ENCODE measurements at regions not wholly inside any gene's neighbourhood (a gene's known extent, or its start where the extent isn't known, plus 50 kb on each side); places are given as distances from the start of the nearest gene placed in this dataset.

DNA sequence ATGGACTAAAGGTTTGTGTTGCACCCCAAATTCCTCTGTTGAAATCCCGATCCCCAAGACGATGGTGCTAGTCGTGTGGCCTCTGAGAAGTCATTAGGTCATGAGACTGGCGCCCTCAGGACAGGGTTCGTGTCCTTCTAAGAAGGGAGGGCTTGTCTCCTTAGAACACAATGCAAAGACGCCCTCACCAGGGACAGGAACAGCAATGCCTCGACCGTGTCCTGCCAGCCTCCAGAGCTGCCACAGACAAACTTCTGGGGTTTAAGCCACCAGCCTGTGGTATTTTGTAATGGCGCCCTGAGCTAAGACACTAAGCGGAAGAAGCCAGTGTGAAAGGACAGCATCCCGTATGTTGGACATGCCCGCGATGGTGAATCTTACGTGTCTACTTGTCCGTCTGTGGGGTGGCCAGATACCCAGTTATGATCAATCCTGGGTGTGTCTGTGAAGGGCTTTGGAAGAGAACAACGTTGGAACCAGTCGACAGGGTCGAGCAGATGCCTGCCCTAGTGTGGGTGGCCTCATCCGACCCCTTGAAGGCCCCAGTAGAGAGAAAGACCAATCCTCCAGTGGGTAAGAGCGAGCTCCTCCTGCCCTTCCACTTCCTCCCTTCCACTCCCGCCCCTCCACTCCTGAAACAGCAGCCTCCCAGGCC lies 279.2 kb upstream of the IRX2 start:
- no peak for DNase-seq

DNA sequence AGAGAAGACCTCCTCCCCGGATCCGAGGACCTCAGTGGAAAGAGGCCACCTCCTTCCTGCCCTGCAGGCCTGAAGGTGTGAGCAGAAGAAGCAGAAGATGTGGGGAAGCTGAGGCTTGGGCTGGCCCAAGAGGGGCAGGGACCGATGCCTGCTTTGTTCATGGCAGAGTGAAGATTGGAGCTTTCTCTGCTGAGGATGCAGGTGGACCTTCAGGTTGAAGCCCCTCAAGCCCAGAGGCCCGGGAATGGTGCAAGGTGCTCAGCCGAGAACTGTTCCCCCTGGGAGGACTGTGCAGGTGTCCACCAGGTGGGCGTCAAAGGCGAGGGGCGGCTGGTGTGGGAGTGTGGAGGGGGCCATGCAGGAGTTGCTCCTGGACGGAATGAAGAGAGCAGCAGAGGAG lies 277.9 kb upstream of the IRX2 start:
- DNase-seq: no peak

DNA sequence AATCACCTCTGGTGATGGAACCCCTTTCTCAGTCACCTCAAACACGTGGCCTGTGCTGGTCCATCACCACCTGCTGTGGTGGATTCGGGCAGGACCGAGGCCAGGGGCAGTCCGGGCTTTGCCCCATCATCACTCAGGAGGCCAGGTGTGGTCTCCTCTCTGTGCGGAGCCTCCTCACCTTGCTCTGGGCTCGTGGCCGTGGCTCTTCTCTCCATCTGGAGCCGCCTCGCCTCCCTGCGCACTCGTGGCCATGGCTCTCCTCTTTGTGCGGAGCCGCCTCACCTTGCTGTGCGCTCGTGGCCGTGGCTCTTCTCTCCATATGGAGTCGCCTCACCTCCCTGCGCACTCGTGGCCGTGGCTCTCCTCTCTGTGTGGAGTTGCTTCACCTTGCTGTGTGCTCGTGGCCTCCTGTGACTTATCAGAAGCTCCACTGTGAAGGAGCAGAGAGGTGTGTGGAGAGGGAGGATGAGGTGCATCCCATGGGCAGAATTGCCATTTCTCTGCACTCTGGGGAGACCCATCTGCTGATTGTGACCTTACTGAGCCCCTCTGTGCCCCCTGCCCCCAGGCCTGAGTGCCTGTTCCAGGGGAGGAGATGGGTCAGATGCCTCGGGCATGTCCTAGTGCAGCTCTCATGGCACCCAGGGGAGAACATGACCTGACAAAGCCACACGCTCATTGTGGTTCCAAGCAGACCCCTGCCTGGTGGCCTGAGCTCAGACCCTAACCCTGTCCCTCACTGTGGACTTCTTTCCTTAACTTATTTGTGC lies 276.6 kb upstream of the IRX2 start:
- no peak for DNase-seq

DNA sequence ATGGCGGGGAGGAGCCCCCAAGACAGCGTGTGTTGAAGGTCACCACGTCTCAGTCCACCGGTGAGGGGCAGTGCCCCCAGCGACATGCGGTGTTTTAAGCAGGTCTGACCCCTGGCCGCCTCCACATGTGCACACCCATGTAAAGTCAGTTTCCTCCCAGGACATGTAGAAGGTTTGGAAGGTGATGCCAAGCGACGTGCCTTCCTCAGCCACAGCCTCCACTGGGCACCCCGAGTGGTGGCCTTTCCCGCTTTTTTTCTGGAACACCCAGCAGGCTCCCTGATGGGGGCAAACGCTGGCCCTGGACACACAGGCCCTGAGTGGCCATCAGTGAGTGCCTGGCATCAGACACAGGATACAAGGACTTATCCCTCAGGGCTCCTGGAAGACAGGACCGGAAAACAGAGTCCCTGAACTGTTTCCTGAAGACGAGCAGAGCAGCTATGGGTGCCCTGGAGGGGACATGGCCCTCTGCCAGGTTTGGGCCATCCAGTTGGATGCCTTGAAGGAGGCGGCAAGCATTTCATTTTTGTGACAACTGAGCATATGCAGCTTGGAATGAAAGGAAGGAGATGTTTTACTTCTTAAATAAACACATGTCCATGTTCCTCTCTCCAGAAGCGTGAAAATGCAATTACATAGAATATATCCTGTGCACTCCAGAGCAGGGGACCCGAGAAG lies 275.8 kb upstream of the IRX2 start:
- DNase-seq: no peak

DNA sequence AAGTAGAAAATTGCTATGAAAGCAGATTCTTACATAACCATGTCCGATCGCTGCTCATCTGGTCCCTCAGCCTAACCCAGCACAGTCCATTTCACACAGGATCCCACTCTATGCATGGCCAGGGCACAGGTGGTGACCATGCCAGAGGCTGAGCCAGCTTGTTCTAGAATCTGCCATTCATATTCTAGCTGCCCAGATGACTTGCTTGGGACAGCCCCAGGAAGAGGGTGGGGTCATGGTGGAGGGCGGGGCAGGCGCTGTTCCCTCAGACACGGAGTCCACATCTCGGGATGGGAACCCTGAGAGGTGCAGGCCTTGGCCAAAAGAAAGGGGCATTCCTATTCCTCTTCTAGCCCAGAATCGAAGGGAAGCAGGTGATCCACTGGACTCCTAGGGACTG lies 275.2 kb upstream of the IRX2 start:
- no peak for DNase-seq

DNA sequence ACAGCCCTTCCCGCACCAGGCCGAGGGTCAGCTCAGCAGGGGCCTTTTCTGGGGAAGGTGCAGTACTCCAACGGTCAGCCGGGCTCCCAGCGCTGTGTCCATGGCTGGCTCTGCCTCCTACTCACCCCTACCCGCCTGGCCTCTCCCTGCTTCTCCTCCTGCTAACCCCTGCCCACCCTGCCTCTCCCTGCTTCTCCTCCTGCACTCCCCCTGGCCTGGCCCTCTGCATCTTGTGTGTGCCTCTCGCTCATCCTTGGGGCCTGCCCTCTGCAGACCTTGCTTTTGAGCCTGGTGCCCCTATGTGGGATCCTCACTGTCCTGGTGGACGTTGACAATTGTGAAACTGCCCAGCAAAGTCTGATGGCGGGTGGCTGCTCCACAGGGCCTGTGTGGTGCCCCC lies 274.6 kb upstream of the IRX2 start:
- no peak for DNase-seq

DNA sequence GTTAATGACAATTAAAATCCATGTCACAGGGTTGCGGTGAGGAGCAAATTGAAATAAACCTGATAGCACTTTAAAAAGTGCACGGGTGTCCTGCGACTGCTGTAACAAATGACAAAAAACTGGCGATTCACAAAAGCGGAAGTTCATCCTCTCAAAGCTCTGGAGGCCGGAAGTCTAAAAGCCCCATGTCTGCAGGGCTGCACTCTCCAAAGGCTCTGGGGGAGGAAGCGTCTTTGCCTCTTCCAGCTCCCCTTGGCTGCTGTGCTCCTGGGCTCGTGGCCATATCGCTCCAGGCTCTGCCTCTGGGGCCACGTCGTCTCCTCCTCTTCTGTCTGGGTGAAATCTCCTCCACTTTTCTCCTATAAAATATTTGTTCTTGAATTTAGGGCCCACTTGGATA lies 273.9 kb upstream of the IRX2 start:
- no peak for DNase-seq

DNA sequence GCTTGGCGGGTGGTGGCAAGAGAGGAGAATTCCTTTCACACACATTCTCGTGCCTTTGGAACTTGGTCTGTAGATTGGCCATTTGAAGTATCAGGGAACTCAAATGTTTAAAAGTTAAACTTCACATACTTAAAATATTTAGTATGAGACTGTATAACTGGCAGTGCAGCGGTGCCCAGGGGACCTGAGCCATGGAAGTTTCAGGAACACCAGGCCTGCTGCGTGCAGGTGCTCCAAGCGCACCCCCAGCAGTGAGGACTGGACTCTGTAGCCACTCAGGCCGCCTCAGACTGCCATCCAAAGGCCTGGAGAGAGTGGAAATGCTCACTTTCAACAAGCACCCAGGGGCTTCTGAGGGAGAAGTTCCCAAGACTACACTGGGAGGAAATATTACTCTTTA lies 273.5 kb upstream of the IRX2 start:
- no peak for DNase-seq

DNA sequence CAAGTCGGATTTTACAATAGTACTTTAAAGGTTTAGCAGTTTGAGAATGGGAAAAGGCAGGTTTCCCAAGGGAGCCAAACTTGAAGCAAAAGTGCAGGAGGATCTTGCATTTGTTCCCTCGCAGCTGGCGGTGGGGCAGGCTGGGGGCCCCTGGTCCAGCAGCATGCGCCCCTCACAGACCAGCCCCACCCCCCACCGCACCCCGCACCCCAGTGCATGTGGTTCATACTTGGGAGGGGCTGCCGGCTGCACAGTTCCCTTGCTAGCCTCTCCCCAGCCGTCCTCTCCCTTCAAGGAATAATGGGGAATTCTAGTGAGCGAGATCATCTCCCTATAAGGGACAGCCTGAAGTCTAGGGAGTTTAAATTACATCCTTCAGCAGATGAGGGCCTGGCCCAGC lies 273.1 kb upstream of the IRX2 start:
- no peak for DNase-seq

DNA sequence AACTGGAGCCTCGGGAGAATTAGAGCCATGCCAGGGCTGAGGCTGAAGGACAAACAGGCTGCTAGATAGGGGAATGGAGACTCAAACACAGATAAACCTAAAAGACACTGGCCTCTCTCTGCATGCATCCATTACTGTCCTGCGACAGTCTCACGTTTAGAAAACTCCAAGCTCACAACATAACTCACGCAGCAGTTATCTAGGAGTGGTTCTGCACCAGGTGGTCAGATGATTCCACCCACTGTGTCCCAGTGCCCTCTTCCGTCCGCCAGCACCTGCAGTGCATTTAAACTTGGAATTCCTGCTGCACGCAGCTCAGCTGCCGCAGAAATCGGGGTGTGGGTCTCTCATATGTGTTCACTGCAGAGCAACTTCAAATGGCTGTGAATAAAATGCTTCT lies 272.6 kb upstream of the IRX2 start:
- no peak for DNase-seq

DNA sequence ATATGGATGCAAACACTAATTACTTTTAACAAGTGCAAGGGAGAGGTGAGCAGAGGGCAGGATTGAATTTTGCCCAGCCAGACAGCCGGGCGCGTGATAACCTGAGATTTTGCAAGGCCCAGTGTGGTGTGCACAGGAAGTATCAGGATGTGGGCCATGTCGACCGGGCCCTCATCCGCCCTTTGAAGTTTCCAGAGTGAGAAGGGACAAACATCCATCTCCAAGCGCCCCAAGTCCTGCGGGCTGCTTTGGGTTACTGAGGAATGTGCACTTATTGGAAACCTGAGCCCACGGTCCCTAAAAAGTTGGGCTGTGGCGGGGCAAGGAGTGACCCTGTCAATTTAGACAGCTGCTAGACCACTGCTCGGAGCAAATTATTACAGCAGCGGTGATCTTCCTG lies 272.2 kb upstream of the IRX2 start:
- DNase-seq: no peak

DNA sequence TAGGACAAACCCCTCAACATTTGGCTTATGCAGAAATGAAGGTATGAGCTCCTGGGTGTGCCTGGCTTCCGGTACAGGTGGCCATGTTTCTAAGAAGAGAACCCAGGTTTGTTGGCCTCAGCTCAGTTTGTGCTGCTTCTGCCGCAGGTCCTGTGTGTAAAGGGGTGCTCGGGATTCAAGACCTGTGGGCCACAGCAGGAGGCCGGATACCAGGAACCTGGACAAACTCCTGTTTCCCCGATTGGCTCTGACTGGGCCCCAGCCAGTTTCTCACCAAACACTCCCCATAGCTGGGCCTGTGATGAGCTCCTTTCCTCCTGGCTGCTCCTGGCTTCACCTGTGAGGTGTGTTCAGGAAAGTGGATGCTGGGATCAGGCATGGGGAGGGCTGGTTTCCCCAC lies 271.2 kb upstream of the IRX2 start:
- DNase-seq: no peak

DNA sequence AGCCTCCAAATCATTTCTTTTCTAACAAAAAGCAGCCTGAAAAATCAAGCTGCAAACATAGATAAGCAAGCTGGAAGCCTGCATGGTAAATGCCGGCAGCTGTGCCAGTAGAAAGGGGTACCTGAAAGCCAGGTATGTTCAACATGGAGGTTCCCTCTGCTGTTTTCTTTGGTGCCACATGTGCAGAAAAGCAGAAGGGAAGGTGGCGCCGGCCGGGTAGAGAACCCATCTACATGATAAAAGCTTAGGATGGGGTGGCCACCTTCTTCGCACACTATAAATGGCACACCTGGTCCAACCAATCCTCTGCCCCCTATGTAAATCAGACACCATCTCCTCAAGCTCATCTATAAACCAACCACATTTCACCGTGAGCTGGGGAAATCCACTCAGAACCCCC lies 268.9 kb upstream of the IRX2 start:
- no peak for DNase-seq

DNA sequence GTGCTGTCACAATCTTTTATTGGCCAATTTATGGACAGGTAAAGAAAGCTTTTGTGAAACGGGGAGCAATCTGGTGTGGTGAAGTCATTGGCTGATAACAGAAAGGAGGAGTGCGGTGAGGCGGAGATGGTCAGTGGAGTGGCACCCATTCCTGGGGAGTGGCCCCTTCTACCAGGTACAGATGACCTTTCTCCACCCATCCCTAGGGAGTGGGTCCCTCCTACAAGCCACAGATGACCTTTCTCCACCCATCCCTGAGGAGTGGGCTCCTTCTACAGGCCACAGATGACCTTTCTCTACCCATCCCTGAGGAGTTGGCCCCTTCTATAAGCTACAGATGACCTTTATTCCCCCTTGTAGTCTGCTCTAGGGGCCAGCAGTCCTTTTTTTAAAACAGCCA lies 267.6 kb upstream of the IRX2 start:
- no peak for DNase-seq

DNA sequence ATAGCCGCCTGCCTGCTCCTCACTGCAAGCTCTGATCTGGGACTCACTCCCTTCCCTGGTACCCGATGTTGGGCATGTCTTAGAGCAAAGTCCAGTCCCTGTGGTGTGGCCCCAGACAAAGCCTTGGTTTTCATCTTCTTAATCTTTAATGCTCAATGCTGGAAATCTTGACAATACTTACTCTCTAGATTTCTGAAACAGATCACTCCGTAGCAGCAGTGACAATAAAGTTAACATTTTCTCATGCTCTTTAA lies 260.2 kb upstream of the IRX2 start:
- no peak for DNase-seq

DNA sequence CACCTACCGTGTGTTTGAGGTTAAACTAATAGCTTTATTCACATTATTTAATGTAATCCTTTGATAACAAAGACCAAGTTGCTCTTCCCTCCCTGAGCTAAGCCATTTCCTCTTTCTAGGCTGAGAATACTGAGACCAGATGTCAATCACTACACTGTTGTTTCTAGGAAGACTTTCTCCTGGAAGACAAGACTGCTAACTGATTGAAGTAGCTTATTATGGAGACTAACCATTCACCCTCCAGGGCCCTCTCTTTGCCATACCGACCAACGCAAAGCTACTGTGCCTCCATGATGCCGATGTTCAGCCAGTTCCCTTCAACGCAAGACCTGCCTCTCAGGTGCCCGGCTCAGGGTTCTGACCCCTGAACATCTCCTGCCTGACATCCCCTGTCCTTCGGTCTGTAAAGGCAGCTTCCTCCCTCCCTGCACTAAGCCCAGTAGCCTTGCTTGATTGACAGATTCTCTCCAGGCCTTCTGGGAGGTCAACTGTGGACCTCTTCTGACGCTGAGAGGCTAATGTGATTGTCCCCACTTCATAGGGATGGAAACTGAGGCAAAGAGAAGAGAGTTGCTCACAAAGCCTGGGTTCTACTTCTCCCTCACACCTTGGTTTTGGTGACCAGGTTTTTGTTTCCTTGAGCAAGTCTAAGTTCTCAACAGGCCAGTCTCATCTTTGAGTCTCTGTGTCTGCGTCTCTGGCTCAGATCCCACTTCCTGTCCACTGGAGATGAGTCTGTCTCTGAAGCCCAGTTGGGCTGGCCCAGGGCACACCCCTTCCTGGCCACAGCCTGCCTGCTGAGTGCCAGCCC lies 259.7 kb upstream of the IRX2 start:
- no peak for DNase-seq

DNA sequence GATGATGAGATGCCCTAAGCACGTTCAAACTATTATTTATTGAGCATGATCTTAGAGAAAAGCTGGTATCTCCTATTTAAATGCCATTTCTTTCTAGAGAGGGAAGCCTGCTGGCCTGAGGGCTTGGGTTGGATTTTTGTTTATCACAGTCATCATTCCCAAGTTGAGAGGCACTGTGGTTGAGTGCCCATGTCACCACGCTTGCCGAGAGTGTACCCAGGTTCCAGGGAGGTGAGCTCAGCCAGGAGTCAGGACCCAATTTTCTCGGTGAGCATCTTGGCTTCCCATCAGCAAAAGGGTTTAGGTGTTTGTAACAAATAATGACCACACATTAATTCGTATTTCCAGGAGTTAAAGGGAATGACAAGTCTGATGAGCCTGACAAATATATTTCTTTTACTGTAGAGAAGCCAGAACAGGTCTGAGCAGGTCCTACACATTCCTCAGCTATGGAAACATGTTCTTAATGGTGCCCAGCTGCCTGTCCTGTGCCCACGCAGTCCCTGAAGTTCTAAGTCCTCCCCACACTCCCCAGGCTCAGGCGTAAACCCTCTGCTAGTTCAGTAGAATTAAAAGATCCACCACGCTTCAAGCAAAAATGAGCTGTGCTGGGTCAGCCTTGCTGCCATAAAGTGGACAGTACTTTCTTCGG lies 258.9 kb upstream of the IRX2 start:
- no peak for DNase-seq

DNA sequence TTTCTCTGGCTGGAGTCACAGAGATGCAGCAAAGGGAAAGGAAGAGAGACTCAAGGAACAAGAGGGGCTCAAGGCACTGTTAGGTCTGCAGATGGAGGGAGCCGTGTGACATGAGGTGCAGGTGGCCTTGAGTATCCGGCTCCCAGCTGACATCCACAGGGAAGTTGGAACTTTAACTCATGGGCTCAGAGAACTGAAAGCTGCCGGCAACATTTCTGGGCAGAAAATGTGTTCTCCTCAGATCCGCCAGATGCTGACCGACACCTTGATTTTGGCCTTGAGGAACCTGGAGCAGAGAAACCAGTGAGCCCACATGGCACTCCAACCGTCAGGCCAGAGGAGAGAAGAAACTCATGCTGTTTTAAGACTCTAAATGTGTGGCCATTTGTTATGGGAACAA lies 258.1 kb upstream of the IRX2 start:
- DNase-seq: no peak

DNA sequence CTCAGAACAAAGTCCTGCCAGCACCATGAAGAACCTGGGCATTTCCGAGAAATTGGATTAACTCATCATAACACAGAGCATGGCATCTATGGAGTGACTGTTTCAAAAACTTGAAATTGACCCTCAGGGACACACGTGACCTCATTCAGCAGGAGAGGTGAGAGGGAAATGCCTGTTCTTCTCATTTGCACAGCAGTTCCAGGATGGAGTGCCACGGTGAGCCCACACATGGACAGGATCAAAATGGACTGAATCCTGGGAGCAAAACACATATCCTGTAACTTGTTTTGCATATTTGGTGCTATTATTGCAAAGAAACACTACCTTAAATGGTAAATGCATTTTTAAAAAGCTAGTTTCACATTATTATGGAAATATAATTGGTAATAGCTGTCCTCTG lies 256.1 kb upstream of the IRX2 start:
- DNase-seq: no peak

DNA sequence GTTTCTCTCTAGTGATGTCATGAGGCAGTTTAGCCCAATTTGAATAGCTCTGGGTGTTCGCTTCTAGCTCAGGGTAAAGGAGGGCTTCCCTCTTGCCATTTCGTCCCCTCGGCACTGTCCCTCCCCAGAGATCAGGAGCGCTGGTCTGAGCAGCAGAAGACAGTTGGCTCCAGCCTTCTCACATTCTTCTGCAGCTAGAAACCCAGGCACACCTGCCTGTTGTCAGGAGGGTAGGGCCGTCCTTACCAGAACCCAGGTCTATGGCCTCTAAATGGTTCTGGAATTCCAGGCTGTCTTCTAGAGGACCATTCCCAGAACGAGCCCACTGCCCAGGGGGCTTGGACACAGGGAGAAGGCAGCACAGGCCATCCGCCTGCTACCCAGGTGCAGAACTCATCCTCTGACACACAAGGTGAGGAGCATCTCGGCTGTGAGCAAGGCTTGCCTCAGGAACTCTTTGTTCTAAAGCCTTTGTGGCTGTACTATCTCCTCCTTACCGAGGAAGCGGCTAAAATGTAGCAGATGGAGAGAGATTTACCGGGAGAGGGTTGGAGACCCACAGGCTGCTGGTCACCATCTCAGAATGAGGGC lies 255.6 kb upstream of the IRX2 start:
- DNase-seq: no peak

DNA sequence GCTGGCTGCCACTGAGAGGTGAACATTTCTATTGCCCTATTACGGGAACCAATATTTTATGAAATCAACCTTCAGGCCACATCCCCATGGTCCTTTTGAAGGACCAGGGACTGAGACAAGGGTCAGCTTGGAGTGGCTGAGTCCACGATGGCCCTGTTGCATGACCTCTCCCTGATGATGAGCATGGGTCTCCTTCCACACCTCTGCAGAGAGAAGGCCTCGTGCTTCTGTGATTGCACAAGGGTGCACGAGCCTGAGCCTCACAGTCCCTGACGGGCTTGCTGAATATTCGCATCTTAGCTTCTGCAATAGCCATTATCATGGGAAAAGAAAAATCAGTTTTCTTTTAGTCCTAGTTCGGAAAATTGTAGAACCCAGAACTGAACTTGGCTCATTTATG lies 255.0 kb upstream of the IRX2 start:
- DNase-seq: no peak

DNA sequence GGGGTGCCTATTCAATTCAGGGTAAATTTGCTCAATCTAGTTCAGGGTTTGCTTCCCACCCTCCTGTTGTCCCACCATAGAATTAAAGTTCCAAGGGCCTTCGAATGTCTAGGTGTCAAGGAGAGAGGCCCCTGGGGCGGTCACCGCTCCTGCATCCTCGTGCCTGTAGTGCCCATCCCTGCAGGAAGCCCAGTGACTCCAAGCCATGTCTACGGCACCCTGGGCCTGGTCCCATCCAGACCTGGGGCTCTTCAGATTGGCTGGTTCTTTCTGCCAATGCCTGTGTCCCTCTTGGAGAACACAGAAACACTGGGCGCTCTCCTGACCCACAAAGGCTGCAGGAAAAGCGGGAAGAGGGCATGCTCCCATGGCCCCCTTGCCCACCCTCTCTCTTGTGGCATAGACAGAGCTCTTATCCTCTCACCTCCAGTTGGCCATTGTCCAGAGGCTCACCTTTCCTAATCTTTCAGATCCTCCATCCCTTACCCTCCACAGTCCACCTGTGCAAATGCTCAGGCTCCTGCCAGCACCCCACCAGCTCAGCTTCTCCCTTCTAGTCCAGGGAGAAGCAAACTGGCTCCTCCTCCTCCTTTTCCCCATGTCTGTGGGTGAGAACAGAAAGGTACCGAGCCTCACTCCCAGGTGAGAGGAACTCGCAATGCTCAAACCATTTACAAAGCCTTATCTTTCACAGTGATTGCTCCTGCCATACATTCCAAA lies 253.0 kb upstream of the IRX2 start:
- DNase-seq: no peak

Data from NCI-H1417 treated with DMSO at 0.1 percent for 48 hours (cell line).